ENCODE measurements at regions not wholly inside any gene's neighbourhood (a gene's known extent, or its start where the extent isn't known, plus 50 kb on each side); places are given as distances from the start of the nearest gene placed in this dataset.

DNA sequence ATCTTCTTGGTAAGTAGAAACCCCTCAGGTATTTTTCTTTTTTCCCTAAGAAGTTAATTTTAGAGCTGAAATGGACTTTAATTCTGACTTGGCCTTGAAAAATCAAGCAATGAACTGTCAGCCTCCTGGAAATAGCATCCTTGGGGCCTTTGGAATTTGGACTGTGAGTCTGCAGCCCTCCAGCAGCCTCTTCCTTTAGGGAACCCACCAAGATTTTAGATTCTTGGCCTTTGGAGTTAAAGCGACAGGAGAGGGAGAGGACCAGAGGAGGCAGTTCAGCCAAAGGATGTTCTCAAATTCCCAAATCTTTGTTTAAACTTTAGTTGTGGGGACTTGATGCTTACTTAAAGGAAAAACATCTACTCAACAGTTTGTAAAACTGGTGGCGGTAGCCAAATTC lies 288.6 kb downstream of the AACS start:
- no peak for TF ChIP-seq MYC (IDR thresholded peaks at IDR 0.05; ENCODE audit: low read depth, low read length)
- TF ChIP-seq, protein P1, sequence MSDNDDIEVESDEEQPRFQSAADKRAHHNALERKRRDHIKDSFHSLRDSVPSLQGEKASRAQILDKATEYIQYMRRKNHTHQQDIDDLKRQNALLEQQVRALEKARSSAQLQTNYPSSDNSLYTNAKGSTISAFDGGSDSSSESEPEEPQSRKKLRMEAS (IDR thresholded peaks at IDR 0.05; ENCODE audit: low read depth, low read length), result no peak
- TF ChIP-seq, protein P2, sequence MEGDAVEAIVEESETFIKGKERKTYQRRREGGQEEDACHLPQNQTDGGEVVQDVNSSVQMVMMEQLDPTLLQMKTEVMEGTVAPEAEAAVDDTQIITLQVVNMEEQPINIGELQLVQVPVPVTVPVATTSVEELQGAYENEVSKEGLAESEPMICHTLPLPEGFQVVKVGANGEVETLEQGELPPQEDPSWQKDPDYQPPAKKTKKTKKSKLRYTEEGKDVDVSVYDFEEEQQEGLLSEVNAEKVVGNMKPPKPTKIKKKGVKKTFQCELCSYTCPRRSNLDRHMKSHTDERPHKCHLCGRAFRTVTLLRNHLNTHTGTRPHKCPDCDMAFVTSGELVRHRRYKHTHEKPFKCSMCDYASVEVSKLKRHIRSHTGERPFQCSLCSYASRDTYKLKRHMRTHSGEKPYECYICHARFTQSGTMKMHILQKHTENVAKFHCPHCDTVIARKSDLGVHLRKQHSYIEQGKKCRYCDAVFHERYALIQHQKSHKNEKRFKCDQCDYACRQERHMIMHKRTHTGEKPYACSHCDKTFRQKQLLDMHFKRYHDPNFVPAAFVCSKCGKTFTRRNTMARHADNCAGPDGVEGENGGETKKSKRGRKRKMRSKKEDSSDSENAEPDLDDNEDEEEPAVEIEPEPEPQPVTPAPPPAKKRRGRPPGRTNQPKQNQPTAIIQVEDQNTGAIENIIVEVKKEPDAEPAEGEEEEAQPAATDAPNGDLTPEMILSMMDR (IDR thresholded peaks at IDR 0.05; ENCODE audit: low read depth, low read length), result no peak
- no peak for TF ChIP-seq POLR2A (IDR thresholded peaks at IDR 0.05; ENCODE audit: extremely low read depth, insufficient read length)
- no peak overlapping the region for H3K4me3 ChIP-seq (ENCODE audit: low read depth, low read length)
- DNase-seq (ENCODE audit: low read depth), result no peak

DNA sequence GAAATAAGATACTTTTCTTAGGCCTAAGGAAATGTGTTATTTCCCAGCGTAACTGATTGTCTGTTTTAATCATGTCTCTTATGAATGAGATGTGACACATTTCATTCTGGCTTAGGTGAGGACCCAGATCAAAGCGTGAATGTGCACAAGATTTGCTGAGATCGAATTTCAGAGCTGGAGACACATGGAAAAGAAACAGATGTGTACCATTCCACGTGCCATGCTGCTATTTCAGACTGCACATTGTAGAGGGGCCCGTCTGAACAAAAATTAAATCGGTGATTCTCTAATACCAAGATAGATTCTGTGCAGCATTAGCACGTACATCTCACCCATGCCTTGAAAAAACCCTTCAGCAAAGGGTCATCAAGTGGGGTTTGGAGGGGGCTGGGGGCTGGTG lies 290.4 kb downstream of the AACS start:
- DNase-seq (ENCODE audit: low read depth), result no peak
- no peak overlapping the region for H3K4me3 ChIP-seq (ENCODE audit: low read depth, low read length)
- TF ChIP-seq MYC (IDR thresholded peaks at IDR 0.05; ENCODE audit: low read depth, low read length), result no peak
- no peak for TF ChIP-seq POLR2A (IDR thresholded peaks at IDR 0.05; ENCODE audit: extremely low read depth, insufficient read length)
- TF ChIP-seq, protein P2 (IDR thresholded peaks at IDR 0.05; ENCODE audit: low read depth, low read length), result no peak
- TF ChIP-seq, protein P1 (IDR thresholded peaks at IDR 0.05; ENCODE audit: low read depth, low read length), result no peak

DNA sequence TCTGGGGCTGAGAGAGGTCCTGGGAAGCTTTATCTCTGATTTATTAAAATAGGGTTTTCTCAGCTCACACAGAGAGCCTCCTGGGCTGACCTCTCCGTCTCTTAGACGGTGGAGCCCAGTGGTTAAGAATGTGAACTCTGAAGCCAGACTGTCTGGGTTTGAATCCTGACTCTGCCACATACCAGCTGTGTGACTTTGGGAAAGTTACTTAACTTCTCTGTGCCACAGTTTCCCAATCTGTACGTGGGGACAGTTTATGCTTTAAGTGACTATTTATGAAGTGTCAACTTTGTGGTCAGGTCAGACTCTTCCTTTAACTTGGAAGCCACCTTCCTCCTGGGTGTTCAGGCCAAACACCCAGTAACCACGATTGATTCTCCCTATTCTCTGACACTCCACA lies 290.9 kb downstream of the AACS start:
- H3K4me3 ChIP-seq (ENCODE audit: low read depth, low read length), result no peak overlapping the region
- TF ChIP-seq, protein P2 (IDR thresholded peaks at IDR 0.05; ENCODE audit: low read depth, low read length), result no peak
- TF ChIP-seq POLR2A (IDR thresholded peaks at IDR 0.05; ENCODE audit: extremely low read depth, insufficient read length) (no peak), MYC (IDR thresholded peaks at IDR 0.05; ENCODE audit: low read depth, low read length) (no peak)
- TF ChIP-seq, protein P1 (IDR thresholded peaks at IDR 0.05; ENCODE audit: low read depth, low read length), result no peak
- DNase-seq (ENCODE audit: low read depth), result no peak

DNA sequence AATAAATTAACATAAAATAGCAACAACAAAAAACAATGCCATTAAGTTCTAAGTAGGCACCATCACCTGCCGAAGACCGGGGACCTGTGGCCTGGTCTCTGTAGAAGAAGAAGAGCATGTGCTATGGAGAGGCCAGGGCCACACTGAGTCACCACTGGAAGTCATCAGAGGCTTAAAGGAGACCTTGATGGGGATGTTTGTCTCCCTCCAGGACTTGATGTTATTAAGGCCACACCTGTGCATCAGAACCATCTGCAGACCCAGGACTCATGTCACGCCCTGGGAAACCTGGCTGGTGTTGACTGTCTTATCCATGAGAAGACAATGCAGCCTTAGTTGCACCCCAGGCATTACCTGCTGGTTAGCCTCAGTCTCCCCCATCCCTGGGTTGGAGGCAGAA lies 292.3 kb downstream of the AACS start:
- TF ChIP-seq, protein P1 (IDR thresholded peaks at IDR 0.05; ENCODE audit: low read depth, low read length), result no peak
- TF ChIP-seq MYC (IDR thresholded peaks at IDR 0.05; ENCODE audit: low read depth, low read length) (no peak), POLR2A (IDR thresholded peaks at IDR 0.05; ENCODE audit: extremely low read depth, insufficient read length) (no peak)
- TF ChIP-seq, protein P2 (IDR thresholded peaks at IDR 0.05; ENCODE audit: low read depth, low read length), result no peak
- no peak overlapping the region for H3K4me3 ChIP-seq (ENCODE audit: low read depth, low read length)
- DNase-seq (ENCODE audit: low read depth), result no peak

DNA sequence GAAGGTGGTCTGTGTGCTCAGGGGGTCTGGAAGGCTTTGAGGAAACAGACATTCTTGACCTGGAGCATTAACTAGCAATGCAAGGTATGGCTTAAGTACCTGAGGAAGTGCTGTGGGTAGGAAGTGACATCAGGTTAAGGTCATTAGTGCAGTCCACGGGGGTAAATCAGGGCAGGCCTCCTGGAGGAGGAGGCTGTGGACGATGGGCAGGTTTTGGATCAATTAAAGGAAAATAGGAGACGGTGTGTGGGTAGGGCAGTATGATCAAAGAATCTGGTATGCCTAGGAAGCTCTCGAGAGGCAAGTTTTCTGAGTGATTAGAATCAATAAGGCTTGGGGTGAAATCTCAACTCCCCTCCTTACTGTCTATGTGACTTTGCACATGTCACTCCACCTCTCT lies 295.3 kb downstream of the AACS start:
- no peak overlapping the region for H3K4me3 ChIP-seq (ENCODE audit: low read depth, low read length)
- TF ChIP-seq MYC (IDR thresholded peaks at IDR 0.05; ENCODE audit: low read depth, low read length) (no peak), POLR2A (IDR thresholded peaks at IDR 0.05; ENCODE audit: extremely low read depth, insufficient read length) (no peak)
- TF ChIP-seq, protein P1 (IDR thresholded peaks at IDR 0.05; ENCODE audit: low read depth, low read length), result no peak
- TF ChIP-seq, protein P2 (IDR thresholded peaks at IDR 0.05; ENCODE audit: low read depth, low read length), result no peak
- DNase-seq (ENCODE audit: low read depth), result no peak

DNA sequence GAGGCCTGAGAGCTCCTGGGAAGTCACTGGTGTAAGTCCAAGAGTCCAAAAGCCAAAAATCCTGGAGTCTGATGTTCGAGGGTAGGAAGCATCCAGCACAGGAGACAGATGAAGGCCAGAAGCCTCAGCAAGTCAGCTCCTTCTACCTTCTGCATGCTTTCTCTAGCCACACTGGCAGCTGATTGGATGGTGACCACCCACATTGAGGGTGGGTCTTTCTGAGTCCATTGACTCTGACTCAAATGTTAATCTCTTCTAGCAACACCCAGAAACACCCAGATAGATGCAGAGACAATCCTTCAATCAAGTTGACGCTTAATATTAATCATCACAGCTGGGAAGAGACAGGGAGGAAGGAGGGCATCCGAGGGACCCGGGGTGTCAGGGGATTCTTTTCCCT lies 305.8 kb downstream of the AACS start:
- no peak for DNase-seq (ENCODE audit: low read depth)
- no peak overlapping the region for H3K4me3 ChIP-seq (ENCODE audit: low read depth, low read length)
- TF ChIP-seq, protein P1 (IDR thresholded peaks at IDR 0.05; ENCODE audit: low read depth, low read length), result no peak
- TF ChIP-seq, protein P2 (IDR thresholded peaks at IDR 0.05; ENCODE audit: low read depth, low read length), result no peak
- TF ChIP-seq POLR2A (IDR thresholded peaks at IDR 0.05; ENCODE audit: extremely low read depth, insufficient read length) (no peak), MYC (IDR thresholded peaks at IDR 0.05; ENCODE audit: low read depth, low read length) (no peak)
